K562 (cell line): ENCODE measurements at regions not wholly inside any gene's neighbourhood (a gene's known extent, or its start where the extent isn't known, plus 50 kb on each side); places are given as distances from the start of the nearest gene placed in this dataset.

Experiments
- ATAC-seq: fragments of 200-7000 bp; cut with Tn5 transposase; 3 replicates; pipeline ENCODE4 v1.9.1; 2020; ENCODE audit warnings: moderate library complexity
- BruUV-seq: library from RNA; stranded (reverse); fragments of 400-500 nt; replicated peaks from 2 replicates; lab custom pipeline; 2021; lab: Mats Ljungman, UMichigan
- CTCF ChIA-PET: fragments of 300-600 bp; formaldehyde crosslinking; extraction: SDS; loops from one replicate; lab custom pipeline; 2021; ENCODE audit warnings: low intra/inter-chr PET ratio; lab: Yijun Ruan, JAX
- POLR2A ChIA-PET: fragments of 300-600, 350-650 bp; sonication (Branson Sonifier 250); formaldehyde crosslinking; extraction: SDS; loops from one replicate; lab custom pipeline; 2021; ENCODE audit warnings: antibody characterized with exemption, inconsistent platforms; lab: Yijun Ruan, JAX
- DNase-seq, 4 experiments: peaks; one replicate each; pipeline versions ENCODE4 v3.0.0 to v3.0.0-alpha.2; 2011 to 2018; ENCODE audit warnings: low spot score in 3 of 4, mixed read lengths in 3 of 4; ENCODE audit errors: extremely low read depth in 1 of 4
- FAIRE-seq: peaks from 2 replicates; lab custom pipeline; 2011; peaks lifted over from hg19 to GRCh38; lab: Jason Lieb, UNC
- H2AFZ ChIP-seq: 2 replicates; pipeline ENCODE4 v1.6.0; 2011; ENCODE audit warnings: low read depth, low read length, control low read depth, inconsistent platforms
- H3K27ac ChIP-seq: fragments of 200-600 bp; 3 replicates; pipeline ENCODE4 v1.8.0; 2011; ENCODE audit warnings: low read depth, mild to moderate bottlenecking, control low read depth, inconsistent platforms, low read length, moderate library complexity, mixed read lengths; ENCODE audit errors: extremely low read depth
- H3K27me3 ChIP-seq, 2 experiments: fragments of 300-600 bp in 1 of 2; 2 replicates in 1 of 2; 3 replicates in 1 of 2; pipeline versions ENCODE4 v1.6.0 to v1.8.0; 2011; ENCODE audit warnings: inconsistent platforms in 2 of 2, low read length in 2 of 2, mild to moderate bottlenecking in 1 of 2, mixed read lengths in 1 of 2, moderate library complexity in 1 of 2; ENCODE audit not compliant: control insufficient read depth in 2 of 2, insufficient read depth in 2 of 2
- H3K36me3 ChIP-seq: fragments of 300-600 bp; 3 replicates; pipeline ENCODE4 v1.8.0; 2011; ENCODE audit warnings: mild to moderate bottlenecking, low read length, inconsistent platforms; ENCODE audit not compliant: control insufficient read depth, insufficient read depth
- H3K4me1 ChIP-seq, 2 experiments: fragments of 200-600 bp in 1 of 2; replicated peaks in 1 of 2; 2 replicates in 1 of 2; 3 replicates in 1 of 2; pipeline versions ENCODE4 v1.5.1 to v1.8.0; 2011; ENCODE audit warnings: inconsistent platforms in 2 of 2, low read length in 2 of 2, mild to moderate bottlenecking in 1 of 2, mixed read lengths in 1 of 2, moderate library complexity in 1 of 2; ENCODE audit not compliant: control insufficient read depth in 2 of 2, insufficient read depth in 2 of 2
- H3K4me2 ChIP-seq: 2 replicates; pipeline ENCODE4 v1.6.1; 2011; ENCODE audit warnings: low read length, control low read depth, inconsistent platforms, mixed read lengths; ENCODE audit not compliant: insufficient read depth
- H3K4me3 ChIP-seq: fragments of 200-600 bp; sonication (generic), shearing (Covaris generic); 2 replicates; pipeline ENCODE4 v1.5.1; 2016; ENCODE audit warnings: control low read depth, inconsistent platforms
- H3K79me2 ChIP-seq: fragments of 200-600 bp; 3 replicates; pipeline ENCODE4 v1.8.0; 2011; ENCODE audit warnings: low read length, inconsistent platforms; ENCODE audit not compliant: control insufficient read depth, insufficient read depth
- H3K9ac ChIP-seq, 2 experiments: 2 replicates each; pipeline versions ENCODE4 v1.6.0 to v1.6.1; 2011; ENCODE audit warnings: low read depth in 2 of 2, low read length in 2 of 2, control low read depth in 1 of 2, inconsistent platforms in 1 of 2, mild to moderate bottlenecking in 1 of 2, mixed read lengths in 1 of 2; ENCODE audit not compliant: insufficient read depth in 1 of 2
- H3K9me1 ChIP-seq: one replicate; pipeline ENCODE4 v1.6.0; 2011; ENCODE audit warnings: inconsistent platforms, mild to moderate bottlenecking, low read length, moderate library complexity; ENCODE audit not compliant: control insufficient read depth, insufficient read depth
- H3K9me3 ChIP-seq: replicated peaks from 2 replicates; pipeline ENCODE4 v1.5.1; 2011; ENCODE audit warnings: low read depth, low read length, inconsistent platforms; ENCODE audit not compliant: control insufficient read depth, insufficient read depth
- H4K20me1 ChIP-seq: replicated peaks from 2 replicates; pipeline ENCODE4 v1.6.1; 2011; ENCODE audit warnings: low read length, inconsistent platforms, mixed read lengths; ENCODE audit not compliant: control insufficient read depth, insufficient read depth
- CEBPG ChIP-seq, 3 experiments: fragments of 200-800 bp in 1 of 3; sonication (Bioruptor generic) in 1 of 3; sonication (generic) in 1 of 3; formaldehyde crosslinking in 1 of 3; IDR thresholded peaks in 2 of 3; conservative IDR thresholded peaks in 1 of 3; 2 replicates each; pipeline versions ENCODE4 v1.6.1 to v1.8.0; 2016 to 2022; ENCODE audit warnings: missing compliant biosample characterization in 2 of 3, missing genetic modification characterization in 2 of 3, mild to moderate bottlenecking in 1 of 3, missing genetic modification reagents in 1 of 3
- JUNB ChIP-seq: fragments of 450-650 bp; formaldehyde crosslinking; conservative IDR thresholded peaks from 2 replicates; pipeline ENCODE4 v1.4.0; 2020; ENCODE audit warnings: mild to moderate bottlenecking
- PHTF2 ChIP-seq: fragments of 250-450 bp; sonication (Bioruptor Pico); IDR thresholded peaks from 2 replicates; pipeline ENCODE4 v1.5.0; 2021; ENCODE audit warnings: mild to moderate bottlenecking
- PURB ChIP-seq: sonication (generic); formaldehyde crosslinking; IDR thresholded peaks from 2 replicates; pipeline ENCODE4 v1.9.0; 2021; ENCODE audit warnings: low read depth, mild to moderate bottlenecking, missing genetic modification reagents
- ZNF217 ChIP-seq: sonication (generic); formaldehyde crosslinking; IDR thresholded peaks from 2 replicates; pipeline ENCODE4 v1.8.0; 2022; ENCODE audit warnings: mild to moderate bottlenecking, missing genetic modification reagents
- ZNF778 ChIP-seq: fragments of 450-650 bp; formaldehyde crosslinking; IDR thresholded peaks from 2 replicates; pipeline ENCODE4 v1.4.0; 2020; ENCODE audit warnings: mild to moderate bottlenecking, moderate library complexity
- WGBS: fragments of 100-300 bp; shearing (Covaris generic); methylation state at CpG from one replicate; pipeline ENCODE4 v1.1.6; 2016; ENCODE audit warnings: low coverage, mixed read lengths; ENCODE audit not compliant: insufficient coverage; ENCODE audit errors: missing lambda C conversion rate; 5-methylcytosine and 5-hydroxymethylcytosine counted together
- in situ Hi-C: fragments of 300-500 bp; cut with MboI; formaldehyde crosslinking; loops from 4 replicates; pipeline ENCODE4 v1.15.0; 2018; ENCODE audit warnings: inconsistent platforms, mixed read lengths
- intact Hi-C: fragments of 100-400 bp; cut with micrococcal nuclease; formaldehyde crosslinking; loops from 2 replicates; pipeline ENCODE4 v1.14.2; 2022

- WGBS, result 7% methylated on average over 2 of the region's 2 CpGs
- Histone ChIP-seq H3K9ac (no peak overlapping the region), H3K4me3 (no peak overlapping the region), H3K36me3 (no peaks in the 10 kb centered on the region), H2AFZ (no peak overlapping the region), H3K27me3 (no peaks in the 10 kb centered on the region; a peak in 2 of 5 replicates), H3K9me1 (no peaks in the 10 kb centered on the region), H3K9me3 (no peaks in the 10 kb centered on the region), H3K4me1 (no peaks in the 10 kb centered on the region), H4K20me1 (no peaks in the 10 kb centered on the region), H3K27ac (no peak overlapping the region), H3K4me2 (no peak overlapping the region), H3K79me2 (no peaks in the 10 kb centered on the region)
- in situ Hi-C loops, result no loop called here
- BruUV-seq, result no TSS peak
- DNase-seq, result no peak
- intact Hi-C loops, result no loop called here
- ATAC-seq, result no peak
- TF ChIP-seq JUNB (CRISPR knock-in tag) (no peak), ZNF778 (CRISPR knock-in tag) (no peak), CEBPG (CRISPR knock-in tag; IDR thresholded peaks at IDR 0.05) (no peak), CEBPG (tag; conservative IDR thresholded peaks at IDR 0.05 in 1 of 2, IDR thresholded peaks at IDR 0.05 in 1 of 2) (0 out of 4 replicates have a peak, but pooled peaks of 1 of the 2 experiments have one; percentile 30), ZNF217 (CRISPR knock-in tag) (no peak), PHTF2 (CRISPR knock-in tag) (no peak), PURB (CRISPR knock-in tag) (no peak)
- FAIRE-seq, result no peak
- ChIA-PET CTCF (no interaction called here), POLR2A (no interaction called here)
Measured at GRCh38 chr2:203790134-203790852, 77.3 kb upstream of the CTLA4 start.
